Upper lobe of left lung (tissue), 4 donors: ENCODE measurements at regions not wholly inside any gene's neighbourhood (a gene's known extent, or its start where the extent isn't known, plus 50 kb on each side); places are given as distances from the start of the nearest gene placed in this dataset.

Experiments used
- EP300 ChIP-seq, 4 donors: sonication (generic); formaldehyde crosslinking; IDR thresholded peaks; one replicate each; pipeline ENCODE4 v1.5.1; 2017; ENCODE audit warnings: antibody characterized with exemption in 4 of 4, control low read depth in 2 of 4
- POLR2A ChIP-seq, 4 donors: fragments of 450-650 bp; IDR thresholded peaks; one replicate each; pipeline ENCODE4 v1.5.1; 2016 to 2017; ENCODE audit warnings: antibody characterized with exemption in 4 of 4, mild to moderate bottlenecking in 2 of 4
- POLR2AphosphoS5 ChIP-seq, 2 donors: sonication (generic); formaldehyde crosslinking; IDR thresholded peaks; one replicate each; pipeline ENCODE4 v1.5.1; 2017; ENCODE audit warnings: antibody characterized with exemption in 2 of 2
- TF ChIP-seq, protein P1 (sequence below), 6 experiments: fragments of 450-650 bp in 4 of 6; fragments of 200-600 bp in 2 of 6; sonication (generic) in 2 of 6; IDR thresholded peaks; one replicate each; pipeline ENCODE4 v1.5.1; 2016 to 2019; ENCODE audit warnings: antibody characterized with exemption in 6 of 6

DNA sequence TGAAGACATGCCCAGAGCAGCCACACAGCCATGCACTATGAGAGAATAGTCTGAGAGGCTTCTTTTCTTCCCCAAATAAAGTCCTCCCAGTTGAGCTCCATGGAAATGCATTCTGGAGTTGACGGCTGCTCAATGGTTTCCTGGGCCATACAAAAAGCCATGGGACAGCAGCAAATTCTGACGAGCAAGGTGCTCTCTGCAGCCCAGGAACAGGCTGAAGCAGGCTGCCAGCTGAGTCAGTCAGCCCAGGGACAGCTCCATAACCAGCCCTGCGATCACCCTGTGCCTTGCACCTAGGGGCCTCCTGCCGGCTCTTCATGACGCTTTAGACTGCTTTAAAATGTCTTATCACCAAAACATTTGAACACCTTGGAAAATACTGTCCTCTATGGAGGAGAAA, 256.3 kb upstream of the CHRNA7 start:
- TF ChIP-seq, protein P1, sequence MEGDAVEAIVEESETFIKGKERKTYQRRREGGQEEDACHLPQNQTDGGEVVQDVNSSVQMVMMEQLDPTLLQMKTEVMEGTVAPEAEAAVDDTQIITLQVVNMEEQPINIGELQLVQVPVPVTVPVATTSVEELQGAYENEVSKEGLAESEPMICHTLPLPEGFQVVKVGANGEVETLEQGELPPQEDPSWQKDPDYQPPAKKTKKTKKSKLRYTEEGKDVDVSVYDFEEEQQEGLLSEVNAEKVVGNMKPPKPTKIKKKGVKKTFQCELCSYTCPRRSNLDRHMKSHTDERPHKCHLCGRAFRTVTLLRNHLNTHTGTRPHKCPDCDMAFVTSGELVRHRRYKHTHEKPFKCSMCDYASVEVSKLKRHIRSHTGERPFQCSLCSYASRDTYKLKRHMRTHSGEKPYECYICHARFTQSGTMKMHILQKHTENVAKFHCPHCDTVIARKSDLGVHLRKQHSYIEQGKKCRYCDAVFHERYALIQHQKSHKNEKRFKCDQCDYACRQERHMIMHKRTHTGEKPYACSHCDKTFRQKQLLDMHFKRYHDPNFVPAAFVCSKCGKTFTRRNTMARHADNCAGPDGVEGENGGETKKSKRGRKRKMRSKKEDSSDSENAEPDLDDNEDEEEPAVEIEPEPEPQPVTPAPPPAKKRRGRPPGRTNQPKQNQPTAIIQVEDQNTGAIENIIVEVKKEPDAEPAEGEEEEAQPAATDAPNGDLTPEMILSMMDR (IDR thresholded peaks at IDR 0.05), result no peak
- TF ChIP-seq POLR2A (IDR thresholded peaks at IDR 0.05), result no peak
- no peak for TF ChIP-seq POLR2AphosphoS5 (IDR thresholded peaks at IDR 0.05)
- no peak for TF ChIP-seq EP300 (IDR thresholded peaks at IDR 0.05)
